HG03354 (cell line): ENCODE measurements at regions not wholly inside any gene's neighbourhood (a gene's known extent, or its start where the extent isn't known, plus 50 kb on each side); places are given as distances from the start of the nearest gene placed in this dataset.

Source experiments
- ATAC-seq: cut with Tn5 transposase; IDR thresholded peaks from one replicate; pipeline ENCODE4 v1.9.1; 2021; ENCODE audit warnings: mild to moderate bottlenecking; ENCODE audit not compliant: unreplicated experiment, poor library complexity, severe bottlenecking

GRCh38 chr14:62077676-62078261, 315.5 kb downstream of the SNAPC1 start:
- peak; percentile 27 for ATAC-seq

- ATAC-seq = peak; percentile 69
Measured at GRCh38 chr14:62079038-62079437, 316.8 kb downstream of the SNAPC1 start.

- peak; percentile 88 for ATAC-seq
Measured at GRCh38 chr14:62081012-62081612, 318.9 kb downstream of the SNAPC1 start.

GRCh38 chr14:62081951-62082350, 319.7 kb downstream of the SNAPC1 start:
- ATAC-seq = no peak

GRCh38 chr14:62082779-62083178, 320.6 kb downstream of the SNAPC1 start:
- ATAC-seq = no peak

- no peak for ATAC-seq
Measured at GRCh38 chr14:62084020-62084419, 321.8 kb downstream of the SNAPC1 start.

GRCh38 chr14:62087191-62087590, 325.0 kb downstream of the SNAPC1 start:
- ATAC-seq = no peak

GRCh38 chr14:62093736-62094135, 331.5 kb downstream of the SNAPC1 start:
- ATAC-seq = no peak

- no peak for ATAC-seq
Measured at GRCh38 chr14:62097072-62097471, 334.9 kb downstream of the SNAPC1 start.

GRCh38 chr14:62097824-62098223, 335.6 kb downstream of the SNAPC1 start:
- no peak for ATAC-seq

- ATAC-seq = no peak
Measured at GRCh38 chr14:62098357-62098756, 336.1 kb downstream of the SNAPC1 start.

GRCh38 chr14:62099091-62099490, 336.9 kb downstream of the SNAPC1 start:
- no peak for ATAC-seq

GRCh38 chr14:62101189-62101588, 339.0 kb downstream of the SNAPC1 start:
- ATAC-seq = no peak

- no peak for ATAC-seq
Measured at GRCh38 chr14:62101673-62102348, 339.6 kb downstream of the SNAPC1 start.

- ATAC-seq = no peak
Measured at GRCh38 chr14:62102349-62102725, 340.1 kb downstream of the SNAPC1 start.

- ATAC-seq = no peak
Measured at GRCh38 chr14:62103464-62103863, 341.2 kb downstream of the SNAPC1 start.

- no peak for ATAC-seq
Measured at GRCh38 chr14:62110941-62111340, 348.7 kb downstream of the SNAPC1 start.

GRCh38 chr14:62117010-62117750, 355.0 kb downstream of the SNAPC1 start:
- peak; percentile 93 for ATAC-seq

- no peak for ATAC-seq
Measured at GRCh38 chr14:62117751-62118105, 355.5 kb downstream of the SNAPC1 start.

- no peak for ATAC-seq
Measured at GRCh38 chr14:62118461-62118860, 356.2 kb downstream of the SNAPC1 start.

- no peak for ATAC-seq
Measured at GRCh38 chr14:62118871-62119270, 356.7 kb downstream of the SNAPC1 start.
